HG03520 (cell line): ENCODE measurements at regions not wholly inside any gene's neighbourhood (a gene's known extent, or its start where the extent isn't known, plus 50 kb on each side); places are given as distances from the start of the nearest gene placed in this dataset.

Experiments used
- ATAC-seq: cut with Tn5 transposase; IDR thresholded peaks from one replicate; pipeline ENCODE4 v1.9.1; 2021; ENCODE audit warnings: mild to moderate bottlenecking, moderate library complexity; ENCODE audit not compliant: unreplicated experiment

GRCh38 chr4:175946472-175947116 lies 119.0 kb upstream of the WDR17 start:
- no peak for ATAC-seq

- peak; percentile 41 for ATAC-seq
These were observed 118.4 kb upstream of the WDR17 start for GRCh38 chr4:175947117-175947722.

GRCh38 chr4:175951794-175952193 lies 113.8 kb upstream of the WDR17 start:
- no peak for ATAC-seq

- ATAC-seq: no peak
These were observed 112.5 kb upstream of the WDR17 start for GRCh38 chr4:175953116-175953515.

GRCh38 chr4:175953960-175954521 lies 111.6 kb upstream of the WDR17 start:
- ATAC-seq: peak; percentile 88

GRCh38 chr4:175954685-175955084 lies 111.0 kb upstream of the WDR17 start:
- no peak for ATAC-seq

- ATAC-seq: peak; percentile 77
These were observed 104.0 kb upstream of the WDR17 start for GRCh38 chr4:175961604-175962003.

- no peak for ATAC-seq
These were observed 95.6 kb upstream of the WDR17 start for GRCh38 chr4:175970072-175970471.

GRCh38 chr4:175970724-175971123 lies 94.9 kb upstream of the WDR17 start:
- no peak for ATAC-seq

- ATAC-seq: no peak
These were observed 94.1 kb upstream of the WDR17 start for GRCh38 chr4:175971388-175972179.

GRCh38 chr4:175973027-175973923 lies 92.4 kb upstream of the WDR17 start:
- ATAC-seq: no peak

GRCh38 chr4:175983636-175984035 lies 82.0 kb upstream of the WDR17 start:
- ATAC-seq: no peak

GRCh38 chr4:175986668-175987067 lies 79.0 kb upstream of the WDR17 start:
- ATAC-seq: no peak

- no peak for ATAC-seq
These were observed 77.1 kb upstream of the WDR17 start for GRCh38 chr4:175988511-175988910.

GRCh38 chr4:175996206-175996605 lies 69.4 kb upstream of the WDR17 start:
- no peak for ATAC-seq

- ATAC-seq: no peak
These were observed 68.3 kb upstream of the WDR17 start for GRCh38 chr4:175997291-175997690.

GRCh38 chr4:175998782-175999181 lies 66.9 kb upstream of the WDR17 start:
- ATAC-seq: no peak

- ATAC-seq: no peak
These were observed 65.7 kb upstream of the WDR17 start for GRCh38 chr4:175999944-176000343.

GRCh38 chr4:176001151-176002006 lies 64.3 kb upstream of the WDR17 start:
- no peak for ATAC-seq
